ENCODE measurements at regions not wholly inside any gene's neighbourhood (a gene's known extent, or its start where the extent isn't known, plus 50 kb on each side); places are given as distances from the start of the nearest gene placed in this dataset.
"Not testable (repeated sequence)": the region's sequence is repeated elsewhere in the genome, so short reads cannot be mapped to it uniquely, and the experiment has no call there.

GRCh38 chr12:58647495-58647894 is 272.8 kb downstream of the LRIG3 start:
- no peak for DNase-seq (ENCODE audit: low spot score)

- peak; percentile 17 for DNase-seq (ENCODE audit: low spot score)
Observed at GRCh38 chr12:58648176-58648575, 272.1 kb downstream of the LRIG3 start.

DNA sequence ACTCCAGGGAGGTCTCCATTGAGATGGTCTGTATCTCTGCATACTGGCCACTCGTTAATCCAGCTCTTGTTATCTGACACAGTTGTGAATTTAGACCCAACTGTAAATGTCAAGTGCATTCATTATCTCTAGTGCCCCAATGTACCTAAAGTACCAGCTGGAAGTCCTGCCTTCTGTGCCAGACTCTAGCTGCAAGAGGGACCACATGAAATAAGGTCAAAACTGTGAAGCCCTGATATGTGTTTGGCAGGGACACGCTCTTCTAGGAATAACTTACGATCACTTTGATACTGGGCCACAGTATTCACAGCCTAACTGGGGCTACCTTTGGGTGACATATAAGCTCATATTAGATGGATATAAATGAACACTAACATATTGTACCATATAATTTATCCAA is 268.5 kb downstream of the LRIG3 start:
- no peak for DNase-seq (ENCODE audit: low spot score)

DNA sequence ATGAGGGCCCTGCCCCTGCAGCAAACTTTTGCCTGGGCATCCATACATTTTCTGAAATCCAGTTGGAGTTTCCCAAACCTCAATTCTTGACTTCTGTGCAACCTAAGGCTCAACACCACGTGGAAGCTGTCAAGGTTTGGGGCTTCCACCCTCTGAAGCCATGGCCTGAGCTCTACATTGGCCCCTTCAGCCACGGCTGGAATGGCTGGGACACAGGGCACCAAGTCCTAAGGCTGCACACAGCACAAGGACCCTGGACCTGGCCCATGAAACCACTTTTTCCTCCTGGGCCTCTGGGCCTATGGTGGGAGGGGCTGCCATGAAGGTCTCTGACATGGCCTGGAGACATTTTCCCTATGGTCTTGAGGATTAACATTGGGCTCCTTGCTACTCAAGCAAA is 266.3 kb downstream of the LRIG3 start:
- no peak for DNase-seq (ENCODE audit: low spot score)

GRCh38 chr12:58655375-58655774 is 264.9 kb downstream of the LRIG3 start:
- no peak for DNase-seq (ENCODE audit: low spot score)

- no peak for DNase-seq (ENCODE audit: low spot score)
Observed at GRCh38 chr12:58656254-58657009, 263.9 kb downstream of the LRIG3 start.

GRCh38 chr12:58657190-58657589 is 263.1 kb downstream of the LRIG3 start:
- peak; percentile 25 for DNase-seq (ENCODE audit: low spot score)

DNA sequence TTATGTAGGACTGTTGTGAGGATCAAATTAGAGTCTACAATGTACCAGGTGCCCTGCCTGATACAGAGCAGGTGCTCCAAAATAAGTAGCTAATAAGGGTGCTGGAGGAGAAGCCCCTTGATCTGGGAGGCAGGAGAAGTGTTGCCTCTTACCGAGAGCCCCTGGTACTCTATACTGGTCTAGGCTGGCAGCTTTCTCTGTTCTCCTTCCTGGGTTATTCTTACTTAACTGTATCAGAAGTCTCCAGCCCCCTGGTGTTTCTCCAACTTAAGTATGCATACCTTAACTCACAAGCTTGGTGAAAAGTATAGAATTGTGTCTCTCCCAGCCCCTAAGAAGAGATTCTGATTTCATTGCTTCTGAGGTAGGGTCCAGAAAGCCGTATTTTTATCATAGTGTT is 254.9 kb downstream of the LRIG3 start:
- no peak for DNase-seq (ENCODE audit: low spot score)

GRCh38 chr12:58668233-58668632 is 252.1 kb downstream of the LRIG3 start:
- DNase-seq (ENCODE audit: low spot score), result no peak

DNA sequence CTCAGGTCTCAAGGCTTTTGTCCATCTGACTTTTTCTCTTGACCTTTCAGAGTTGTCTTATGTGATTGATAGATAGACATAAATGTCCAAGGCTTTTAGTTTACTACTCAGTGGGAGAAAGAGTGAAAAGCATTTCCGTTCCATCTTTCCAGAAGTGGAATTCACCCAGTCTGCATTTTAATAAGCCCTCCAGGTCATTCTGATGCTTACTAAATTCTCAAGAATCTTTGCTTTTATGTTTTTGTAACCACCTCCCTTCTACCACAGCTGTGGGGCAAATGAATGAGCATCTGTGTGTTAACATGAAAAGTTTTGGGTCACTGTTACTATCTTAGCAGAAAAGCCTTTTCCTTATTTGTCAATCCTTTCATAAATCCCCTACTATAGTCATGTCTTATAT is 251.4 kb downstream of the LRIG3 start:
- peak; percentile 71 for DNase-seq (ENCODE audit: low spot score)

GRCh38 chr12:58670623-58671022 is 249.7 kb downstream of the LRIG3 start:
- DNase-seq (ENCODE audit: low spot score), result peak; percentile 51

- DNase-seq (ENCODE audit: low spot score), result no peak
Observed at GRCh38 chr12:58671196-58671595, 249.1 kb downstream of the LRIG3 start.

- no peak for DNase-seq (ENCODE audit: low spot score)
Observed at GRCh38 chr12:58673021-58673420, 247.3 kb downstream of the LRIG3 start.

GRCh38 chr12:58677833-58678232 is 242.5 kb downstream of the LRIG3 start:
- not testable (repeated sequence) for DNase-seq (ENCODE audit: low spot score)

GRCh38 chr12:58678753-58679152 is 241.6 kb downstream of the LRIG3 start:
- DNase-seq (ENCODE audit: low spot score), result no peak

DNA sequence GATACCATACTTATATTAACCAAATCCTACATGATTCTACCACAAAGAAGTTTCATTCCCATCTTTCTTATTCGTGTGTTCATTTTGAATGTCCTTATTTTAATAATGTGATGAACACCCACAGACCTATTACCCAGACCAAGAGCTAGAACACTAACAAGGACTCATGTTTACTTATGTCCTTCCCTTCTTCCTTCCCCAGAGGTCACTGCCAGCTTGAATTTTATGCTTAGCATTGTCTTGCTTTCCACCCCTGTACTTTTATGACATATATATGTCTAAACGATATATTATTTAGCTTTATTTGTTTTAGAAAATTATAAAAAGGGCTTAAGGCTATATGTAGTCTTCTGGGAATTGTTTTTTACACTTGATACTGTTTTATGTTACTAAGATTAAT is 238.6 kb downstream of the LRIG3 start:
- DNase-seq (ENCODE audit: low spot score), result no peak

DNA sequence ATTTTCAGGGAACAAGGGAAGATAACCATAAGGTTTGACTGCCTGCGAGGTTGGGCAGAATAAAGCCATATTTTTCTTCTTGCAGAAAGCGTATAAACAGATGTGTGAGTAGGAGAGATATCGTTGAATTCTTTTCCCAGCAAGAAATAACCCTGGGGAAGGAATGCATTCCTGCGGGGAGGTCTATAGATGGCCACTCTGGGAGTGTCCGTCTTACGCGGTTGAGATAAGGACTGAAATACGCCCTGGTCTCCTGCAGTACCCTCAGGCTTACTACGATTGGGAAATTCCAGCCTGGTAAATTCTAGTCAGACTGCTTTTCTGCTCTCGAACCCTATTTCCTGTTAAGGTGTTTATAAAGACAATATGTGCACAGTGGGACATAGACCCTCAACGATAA is 225.0 kb downstream of the LRIG3 start:
- DNase-seq (ENCODE audit: low spot score), result no peak

GRCh38 chr12:58701536-58701935 is 218.8 kb downstream of the LRIG3 start:
- no peak for DNase-seq (ENCODE audit: low spot score)

- peak; percentile 27 for DNase-seq (ENCODE audit: low spot score)
Observed at GRCh38 chr12:58703866-58704265, 216.4 kb downstream of the LRIG3 start.

DNA sequence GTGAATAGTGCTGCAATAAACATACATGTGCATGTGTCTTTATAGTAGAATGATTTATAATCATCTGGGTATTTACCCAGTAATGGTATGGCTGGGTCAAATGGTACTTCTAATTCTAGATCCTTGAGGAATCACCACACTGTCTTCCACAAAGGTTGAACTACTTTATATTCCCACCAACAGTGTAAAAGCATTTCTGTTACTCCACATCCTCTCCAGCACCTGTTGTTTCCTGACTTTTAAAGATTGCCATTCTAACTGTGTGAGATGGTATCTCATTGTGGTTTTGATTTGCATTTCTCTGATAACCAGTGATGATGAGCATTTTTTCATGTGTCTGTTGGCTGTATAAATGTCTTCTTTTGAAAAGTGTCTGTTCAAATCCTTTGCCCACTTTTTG is 215.5 kb downstream of the LRIG3 start:
- DNase-seq (ENCODE audit: low spot score), result not testable (repeated sequence)

DNA sequence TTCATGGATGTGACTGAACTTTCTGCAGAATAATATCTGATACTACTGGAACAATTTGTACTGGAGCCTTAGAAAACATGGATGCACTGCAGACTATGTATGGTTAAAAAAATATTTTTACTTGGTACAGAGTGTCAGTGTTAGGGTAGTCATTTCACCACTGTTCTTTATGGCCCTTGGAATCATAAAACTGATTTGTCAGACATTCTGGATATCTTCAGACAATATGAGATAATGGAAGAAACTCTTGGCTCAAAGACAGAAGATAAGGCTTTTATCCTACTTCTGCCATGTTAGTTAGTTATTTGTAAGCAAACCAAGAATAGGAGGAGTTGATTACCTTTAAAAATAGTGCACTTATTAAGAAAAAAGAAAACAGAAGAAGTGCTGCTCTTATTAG is 209.4 kb downstream of the LRIG3 start:
- peak; percentile 76 for DNase-seq (ENCODE audit: low spot score)

- DNase-seq (ENCODE audit: low spot score), result peak; percentile 88
Observed at GRCh38 chr12:58711974-58712373, 208.3 kb downstream of the LRIG3 start.

DNA sequence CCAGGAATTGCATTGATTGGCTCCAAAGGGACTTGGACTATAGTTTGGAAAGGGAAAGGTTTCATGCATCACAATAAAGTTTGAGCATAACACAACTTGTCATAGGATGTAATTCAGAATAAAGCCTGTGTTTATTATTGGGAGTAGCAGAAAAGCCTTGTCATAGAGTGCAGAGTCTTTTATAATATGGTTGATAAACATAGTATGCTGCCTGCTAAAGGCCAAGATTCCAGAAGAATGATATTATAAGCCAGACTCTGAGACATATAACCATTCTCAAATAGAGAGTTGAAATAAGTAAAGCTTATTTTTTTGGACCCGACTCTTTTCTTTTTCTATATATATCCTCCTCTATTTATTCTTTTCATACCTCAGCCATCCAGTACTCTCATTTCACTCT is 207.3 kb downstream of the LRIG3 start:
- peak; percentile 69 for DNase-seq (ENCODE audit: low spot score)

GRCh38 chr12:58719161-58719560 is 201.1 kb downstream of the LRIG3 start:
- DNase-seq (ENCODE audit: low spot score), result no peak
